ENCODE measurements at regions not wholly inside any gene's neighbourhood (a gene's known extent, or its start where the extent isn't known, plus 50 kb on each side); places are given as distances from the start of the nearest gene placed in this dataset.

GRCh38 chr13:31927219-31927653, 104.3 kb upstream of the FRY start:
- ATAC-seq (ENCODE audit: low FRiP score) (no peak), DNase-seq (no peak)
- WGBS, 2 donors = 84 to 90% methylated on average over 5 of the region's 5 CpGs
- Histone ChIP-seq H3K27me3 (ENCODE audit: control insufficient read depth in 1 of 2, insufficient read depth in 2 of 2, low read length in 1 of 2) (no peaks in the 10 kb centered on the region), H3K36me3 (ENCODE audit: control insufficient read depth in 1 of 2, insufficient read depth in 2 of 2, low read length in 1 of 2) (no peaks in the 10 kb centered on the region), H3K9me3 (ENCODE audit: control insufficient read depth, low read length) (no peaks in the 10 kb centered on the region), H3K4me3 (ENCODE audit: low read length in 2 of 2) (no peak overlapping the region), H3K27ac (ENCODE audit: low read depth in 1 of 2, low read length in 2 of 2) (no peak overlapping the region), H3K4me1 (ENCODE audit: control insufficient read depth in 1 of 2, insufficient read depth in 2 of 2, low read length in 2 of 2) (no peaks in the 10 kb centered on the region)
- intact Hi-C loops (cut with DNase I) = no loop called here

GRCh38 chr13:31929031-31929770, 102.4 kb upstream of the FRY start:
- Histone ChIP-seq H3K4me1 (ENCODE audit: control insufficient read depth in 1 of 2, insufficient read depth in 2 of 2, low read length in 2 of 2) (no peaks in the 10 kb centered on the region), H3K27ac (ENCODE audit: low read depth in 1 of 2, low read length in 2 of 2) (no peak overlapping the region), H3K36me3 (ENCODE audit: control insufficient read depth in 1 of 2, insufficient read depth in 2 of 2, low read length in 1 of 2) (no peaks in the 10 kb centered on the region), H3K9me3 (ENCODE audit: control insufficient read depth, low read length) (no peaks in the 10 kb centered on the region), H3K27me3 (ENCODE audit: control insufficient read depth in 1 of 2, insufficient read depth in 2 of 2, low read length in 1 of 2) (no peaks in the 10 kb centered on the region), H3K4me3 (ENCODE audit: low read length in 2 of 2) (no peak overlapping the region)
- DNase-seq = no peak
- intact Hi-C loops (cut with DNase I) = no loop called here
- WGBS, 2 donors = 86% methylated on average over 3 of the region's 3 CpGs
- no peak for ATAC-seq (ENCODE audit: low FRiP score)

- WGBS, 2 donors = 88% methylated on average over 2 of the region's 2 CpGs
- Histone ChIP-seq H3K27me3 (ENCODE audit: control insufficient read depth in 1 of 2, insufficient read depth in 2 of 2, low read length in 1 of 2) (no peaks in the 10 kb centered on the region), H3K4me1 (ENCODE audit: control insufficient read depth in 1 of 2, insufficient read depth in 2 of 2, low read length in 2 of 2) (no peaks in the 10 kb centered on the region), H3K4me3 (ENCODE audit: low read length in 2 of 2) (no peak overlapping the region), H3K27ac (ENCODE audit: low read depth in 1 of 2, low read length in 2 of 2) (no peak overlapping the region), H3K9me3 (ENCODE audit: control insufficient read depth, low read length) (no peaks in the 10 kb centered on the region), H3K36me3 (ENCODE audit: control insufficient read depth in 1 of 2, insufficient read depth in 2 of 2, low read length in 1 of 2) (no peaks in the 10 kb centered on the region)
- ATAC-seq (ENCODE audit: low FRiP score) = no peak
- intact Hi-C loops (cut with DNase I) = no loop called here
- DNase-seq = no peak
Observed at GRCh38 chr13:31930490-31930889, 101.1 kb upstream of the FRY start.

GRCh38 chr13:31930901-31931522, 100.6 kb upstream of the FRY start:
- Histone ChIP-seq H3K4me3 (ENCODE audit: low read length in 2 of 2) (no peak overlapping the region), H3K27ac (ENCODE audit: low read depth in 1 of 2, low read length in 2 of 2) (no peak overlapping the region), H3K4me1 (ENCODE audit: control insufficient read depth in 1 of 2, insufficient read depth in 2 of 2, low read length in 2 of 2) (no peaks in the 10 kb centered on the region), H3K36me3 (ENCODE audit: control insufficient read depth in 1 of 2, insufficient read depth in 2 of 2, low read length in 1 of 2) (no peaks in the 10 kb centered on the region), H3K27me3 (ENCODE audit: control insufficient read depth in 1 of 2, insufficient read depth in 2 of 2, low read length in 1 of 2) (no peaks in the 10 kb centered on the region), H3K9me3 (ENCODE audit: control insufficient read depth, low read length) (no peaks in the 10 kb centered on the region)
- DNase-seq (no peak), ATAC-seq (ENCODE audit: low FRiP score) (no peak)
- 82 to 92% methylated on average over 3 of the region's 3 CpGs for WGBS, 2 donors
- intact Hi-C loops (cut with DNase I) = no loop called here

- Histone ChIP-seq H3K36me3 (ENCODE audit: control insufficient read depth in 1 of 2, insufficient read depth in 2 of 2, low read length in 1 of 2) (no peaks in the 10 kb centered on the region), H3K4me3 (ENCODE audit: low read length in 2 of 2) (no peak overlapping the region), H3K27ac (ENCODE audit: low read depth in 1 of 2, low read length in 2 of 2) (no peak overlapping the region), H3K4me1 (ENCODE audit: control insufficient read depth in 1 of 2, insufficient read depth in 2 of 2, low read length in 2 of 2) (no peaks in the 10 kb centered on the region), H3K27me3 (ENCODE audit: control insufficient read depth in 1 of 2, insufficient read depth in 2 of 2, low read length in 1 of 2) (no peaks in the 10 kb centered on the region), H3K9me3 (ENCODE audit: control insufficient read depth, low read length) (no peaks in the 10 kb centered on the region)
- intact Hi-C loops (cut with DNase I) = no loop called here
- ATAC-seq (ENCODE audit: low FRiP score) (no peak), DNase-seq (no peak)
- 90 to 91% methylated on average over 4 of the region's 4 CpGs for WGBS, 2 donors
Observed at GRCh38 chr13:31937436-31937835, 94.1 kb upstream of the FRY start.

- Histone ChIP-seq H3K27ac (ENCODE audit: low read depth in 1 of 2, low read length in 2 of 2) (no peak overlapping the region), H3K9me3 (ENCODE audit: control insufficient read depth, low read length) (no peaks in the 10 kb centered on the region), H3K36me3 (ENCODE audit: control insufficient read depth in 1 of 2, insufficient read depth in 2 of 2, low read length in 1 of 2) (no peaks in the 10 kb centered on the region), H3K27me3 (ENCODE audit: control insufficient read depth in 1 of 2, insufficient read depth in 2 of 2, low read length in 1 of 2) (no peaks in the 10 kb centered on the region), H3K4me1 (ENCODE audit: control insufficient read depth in 1 of 2, insufficient read depth in 2 of 2, low read length in 2 of 2) (no peaks in the 10 kb centered on the region), H3K4me3 (ENCODE audit: low read length in 2 of 2) (no peak overlapping the region)
- 92 to 95% methylated on average over 4 of the region's 4 CpGs for WGBS, 2 donors
- ATAC-seq (ENCODE audit: low FRiP score) (no peak), DNase-seq (no peak)
- intact Hi-C loops (cut with DNase I) = no loop called here
Observed at GRCh38 chr13:31940076-31940475, 91.5 kb upstream of the FRY start.

GRCh38 chr13:31943591-31943990, 88.0 kb upstream of the FRY start:
- no peak for DNase-seq
- no peaks in the 10 kb centered on the region for H3K4me1 ChIP-seq (ENCODE audit: control insufficient read depth in 1 of 2, insufficient read depth in 2 of 2, low read length in 2 of 2)
- intact Hi-C loops (cut with DNase I) = no loop called here
- no peaks in the 10 kb centered on the region for H3K9me3 ChIP-seq (ENCODE audit: control insufficient read depth, low read length)
- ATAC-seq (ENCODE audit: low FRiP score) = no peak
- no peak overlapping the region for H3K4me3 ChIP-seq (ENCODE audit: low read length in 2 of 2)
- 87 to 91% methylated on average over 3 of the region's 3 CpGs for WGBS, 2 donors
- no peaks in the 10 kb centered on the region for H3K36me3 ChIP-seq (ENCODE audit: control insufficient read depth in 1 of 2, insufficient read depth in 2 of 2, low read length in 1 of 2)
- H3K27ac ChIP-seq (ENCODE audit: low read depth in 1 of 2, low read length in 2 of 2) = no peak overlapping the region
- H3K27me3 ChIP-seq (ENCODE audit: control insufficient read depth in 1 of 2, insufficient read depth in 2 of 2, low read length in 1 of 2) = no peaks in the 10 kb centered on the region

GRCh38 chr13:31944262-31945160, 87.1 kb upstream of the FRY start:
- Histone ChIP-seq H3K9me3 (ENCODE audit: control insufficient read depth, low read length) (no peaks in the 10 kb centered on the region), H3K36me3 (ENCODE audit: control insufficient read depth in 1 of 2, insufficient read depth in 2 of 2, low read length in 1 of 2) (peaks cover 1 to 2% of the 10 kb centered on the region in 2 donors), H3K4me1 (ENCODE audit: control insufficient read depth in 1 of 2, insufficient read depth in 2 of 2, low read length in 2 of 2) (no peaks in the 10 kb centered on the region), H3K4me3 (ENCODE audit: low read length in 2 of 2) (no peak overlapping the region), H3K27me3 (ENCODE audit: control insufficient read depth in 1 of 2, insufficient read depth in 2 of 2, low read length in 1 of 2) (no peaks in the 10 kb centered on the region), H3K27ac (ENCODE audit: low read depth in 1 of 2, low read length in 2 of 2) (no peak overlapping the region)
- 63 to 75% methylated on average over 3 of the region's 3 CpGs for WGBS, 2 donors
- intact Hi-C loops (cut with DNase I) = no loop called here
- ATAC-seq (ENCODE audit: low FRiP score) (no peak), DNase-seq (no peak)

Measured in aorta (tissue), 5 donors.